ENCODE measurements at regions not wholly inside any gene's neighbourhood (a gene's known extent, or its start where the extent isn't known, plus 50 kb on each side); places are given as distances from the start of the nearest gene placed in this dataset.

GRCh38 chr2:6626401-6627012 lies 239.2 kb downstream of the CMPK2 start:
- no peak for DNase-seq (ENCODE audit: low spot score)

DNA sequence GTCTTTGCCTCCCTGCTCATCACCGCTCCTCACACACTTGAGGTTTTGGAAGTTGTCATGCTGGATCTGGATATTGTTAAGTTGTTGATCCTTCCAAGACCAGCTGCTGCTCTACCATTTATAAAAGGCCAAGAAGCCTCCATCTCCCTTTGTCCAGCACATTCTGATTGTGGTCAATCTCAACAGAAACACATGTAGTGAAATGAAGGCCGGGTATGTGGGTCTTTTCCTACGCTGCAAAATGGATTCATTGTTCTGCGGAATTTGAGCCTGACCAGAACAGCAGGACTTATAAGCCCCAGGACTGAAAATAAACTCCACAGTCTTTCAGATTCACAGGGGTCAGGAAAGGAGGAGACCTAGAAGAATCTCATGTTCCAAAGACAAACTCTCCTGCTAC lies 238.4 kb downstream of the CMPK2 start:
- DNase-seq (ENCODE audit: low spot score), result no peak

- DNase-seq (ENCODE audit: low spot score), result no peak
These were observed 235.5 kb downstream of the CMPK2 start for GRCh38 chr2:6630209-6630608.

- no peak for DNase-seq (ENCODE audit: low spot score)
These were observed 230.4 kb downstream of the CMPK2 start for GRCh38 chr2:6635296-6635695.

GRCh38 chr2:6637330-6637729 lies 228.4 kb downstream of the CMPK2 start:
- no peak for DNase-seq (ENCODE audit: low spot score)

- DNase-seq (ENCODE audit: low spot score), result no peak
These were observed 225.6 kb downstream of the CMPK2 start for GRCh38 chr2:6639929-6640620.

DNA sequence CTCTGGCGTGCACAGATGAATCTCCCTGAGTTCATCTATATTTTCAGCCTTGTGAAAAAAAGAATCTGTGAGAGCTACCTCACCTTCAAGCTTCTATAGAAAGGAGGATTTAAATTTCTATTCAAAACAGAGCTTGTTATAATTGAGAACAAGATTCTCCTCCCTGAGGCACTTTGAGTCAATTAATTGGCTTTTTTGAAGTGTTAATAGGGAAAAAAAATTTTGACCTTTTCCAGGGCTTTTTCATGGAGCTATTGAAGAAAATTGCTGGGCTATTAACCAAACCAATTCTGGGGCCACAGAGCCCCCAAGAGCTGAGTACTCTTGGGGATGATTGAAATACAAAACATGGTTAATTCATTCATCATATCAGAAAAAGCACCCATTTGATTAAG lies 225.1 kb downstream of the CMPK2 start:
- no peak for DNase-seq (ENCODE audit: low spot score)

DNA sequence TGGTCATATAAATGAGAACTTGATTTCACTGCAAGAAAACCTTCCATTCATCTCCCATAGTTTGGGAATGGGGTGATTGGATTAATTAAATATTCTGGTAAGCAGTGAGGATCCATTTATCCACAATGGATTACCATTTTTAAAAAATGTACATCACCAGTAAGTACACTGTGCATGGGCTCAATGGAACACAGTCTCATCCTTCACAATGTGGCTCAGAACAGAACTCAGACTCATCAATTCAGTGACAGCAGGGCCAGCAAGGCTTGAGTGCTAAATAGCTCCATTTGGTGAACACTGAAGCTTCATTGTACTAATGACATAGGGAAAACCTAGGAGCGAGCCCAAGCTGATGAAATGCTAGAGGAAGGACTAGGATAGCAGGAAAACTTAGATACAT lies 223.8 kb downstream of the CMPK2 start:
- no peak for DNase-seq (ENCODE audit: low spot score)

GRCh38 chr2:6644261-6644660 lies 221.4 kb downstream of the CMPK2 start:
- no peak for DNase-seq (ENCODE audit: low spot score)

- DNase-seq (ENCODE audit: low spot score), result no peak
These were observed 220.7 kb downstream of the CMPK2 start for GRCh38 chr2:6645004-6645403.

DNA sequence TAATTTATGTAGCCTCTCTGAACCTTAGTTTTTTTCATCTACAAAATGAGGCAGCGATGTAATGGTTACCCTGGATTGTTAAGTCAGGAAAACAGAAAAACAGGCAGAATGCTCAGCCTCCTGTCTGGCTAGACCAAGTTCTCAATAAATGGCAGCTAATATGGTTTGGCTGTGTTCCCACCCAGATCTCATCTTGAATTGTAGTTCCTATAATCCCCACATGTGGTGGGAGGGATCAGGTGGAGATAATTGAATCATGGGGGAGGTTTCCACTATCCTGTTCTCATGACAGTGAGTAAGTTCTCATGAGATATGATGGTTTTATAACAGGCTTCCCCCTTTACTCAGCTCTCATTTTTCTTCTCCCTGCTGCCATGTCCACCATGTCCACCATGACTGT lies 220.0 kb downstream of the CMPK2 start:
- DNase-seq (ENCODE audit: low spot score), result no peak

GRCh38 chr2:6647046-6647445 lies 218.7 kb downstream of the CMPK2 start:
- no peak for DNase-seq (ENCODE audit: low spot score)

DNA sequence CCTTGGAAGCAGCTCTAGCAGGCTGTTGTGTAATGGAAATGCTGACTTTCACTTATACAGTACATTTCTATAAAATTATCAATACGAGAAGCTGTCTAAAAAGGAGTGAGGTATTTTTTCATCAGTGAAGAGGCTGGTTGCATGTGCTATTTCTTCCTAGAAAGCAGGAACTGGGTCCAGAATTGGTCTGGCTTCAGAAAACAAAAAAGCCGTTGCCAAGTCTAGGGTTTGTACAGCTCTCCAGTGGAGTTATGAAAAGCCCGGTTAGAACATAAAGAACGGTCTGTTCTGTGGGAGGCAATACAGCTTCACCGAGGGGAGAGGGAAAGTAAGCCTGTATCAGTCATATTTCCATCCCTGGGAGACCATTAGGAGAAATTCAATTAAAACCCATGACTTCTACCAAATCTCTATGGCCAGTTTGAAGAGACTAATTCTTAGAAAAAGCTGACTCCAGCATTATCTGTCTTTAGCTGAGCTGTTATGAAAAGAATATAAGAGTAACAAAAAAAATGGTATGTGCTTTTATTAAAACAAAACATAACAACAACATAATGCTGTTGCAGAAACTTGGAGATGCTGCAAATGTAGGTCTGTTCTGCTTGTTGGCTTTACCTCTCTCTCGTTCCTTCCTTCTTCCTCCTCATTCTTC lies 217.0 kb downstream of the CMPK2 start:
- DNase-seq (ENCODE audit: low spot score), result no peak

GRCh38 chr2:6650311-6650710 lies 215.4 kb downstream of the CMPK2 start:
- DNase-seq (ENCODE audit: low spot score), result no peak

DNA sequence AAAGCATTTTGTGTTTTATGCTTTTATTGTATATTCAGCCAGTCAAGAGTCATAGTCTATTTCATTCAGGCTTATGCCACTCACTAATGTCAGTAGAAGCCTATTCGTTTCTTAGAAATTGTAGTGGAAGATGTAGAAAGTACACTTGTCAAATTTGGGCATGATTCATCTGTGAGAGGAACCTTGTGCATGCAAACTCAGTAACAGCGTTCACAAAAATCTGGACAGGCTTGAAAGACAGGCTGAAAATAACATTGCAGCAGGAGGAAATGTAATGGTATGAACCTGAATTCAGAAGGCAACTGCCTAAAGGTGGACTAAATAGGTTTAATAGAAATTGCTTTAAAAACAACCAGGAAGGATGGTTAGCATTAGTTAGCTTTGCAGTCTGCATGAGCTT lies 213.5 kb downstream of the CMPK2 start:
- no peak for DNase-seq (ENCODE audit: low spot score)

DNA sequence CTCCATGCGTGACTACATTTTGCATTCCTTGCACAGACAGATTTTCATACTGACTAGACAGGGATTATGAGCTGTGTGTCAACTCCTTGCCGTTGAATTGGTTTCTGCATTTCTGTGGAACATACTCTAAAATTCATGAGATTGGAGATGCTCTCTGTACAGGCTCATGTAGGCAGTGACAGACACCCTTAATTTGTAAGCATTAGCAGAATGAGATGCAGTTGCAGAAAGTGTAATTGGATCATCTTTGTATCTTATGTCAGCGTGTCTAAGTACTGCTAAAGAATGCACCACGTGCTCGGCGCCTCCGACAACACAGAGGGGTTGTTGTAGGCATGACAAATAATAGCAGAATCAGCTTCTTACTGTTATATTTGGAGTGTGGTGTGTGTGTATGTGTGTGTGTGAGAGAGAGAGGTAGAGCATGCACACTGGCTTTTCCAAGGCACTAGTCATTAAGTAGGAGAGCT lies 212.4 kb downstream of the CMPK2 start:
- no peak for DNase-seq (ENCODE audit: low spot score)

GRCh38 chr2:6654279-6654678 lies 211.4 kb downstream of the CMPK2 start:
- DNase-seq (ENCODE audit: low spot score), result no peak

DNA sequence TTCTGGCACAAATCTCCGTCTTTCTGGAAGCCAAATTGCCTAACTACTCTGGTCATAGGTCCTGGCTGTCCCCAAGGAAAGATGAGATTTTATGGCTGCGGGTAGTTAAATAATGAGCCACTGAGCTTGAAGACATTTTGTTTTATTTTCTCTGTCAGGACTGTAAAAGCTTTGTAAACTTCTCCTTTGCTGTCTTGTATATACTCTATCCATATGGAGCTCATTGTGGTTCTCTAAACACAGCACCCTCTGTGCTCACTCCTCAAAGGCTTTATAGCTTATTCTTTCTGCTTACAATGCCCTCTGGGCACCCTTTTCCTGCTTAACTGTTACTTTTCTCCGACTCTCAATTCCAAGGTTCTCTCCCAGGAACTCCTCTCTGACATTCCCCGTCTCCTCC lies 209.1 kb downstream of the CMPK2 start:
- no peak for DNase-seq (ENCODE audit: low spot score)

DNA sequence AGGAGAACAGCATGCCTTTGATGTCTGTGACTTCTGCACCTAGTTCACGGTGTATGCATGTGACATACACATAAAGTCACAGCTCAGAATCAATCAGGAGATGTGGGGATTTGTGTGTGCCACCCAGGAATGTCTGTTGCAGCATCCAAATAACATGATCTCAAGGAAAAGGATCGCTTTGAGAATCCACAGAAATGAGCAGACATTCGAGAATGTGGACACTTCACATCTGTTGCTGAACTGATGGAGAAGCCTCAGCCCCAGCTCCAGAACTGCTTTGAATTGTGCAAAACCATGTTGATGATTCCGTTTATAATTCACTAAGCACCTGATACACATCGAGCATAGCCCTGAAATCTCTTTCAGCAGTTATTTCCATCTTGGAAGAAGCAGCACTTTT lies 208.6 kb downstream of the CMPK2 start:
- DNase-seq (ENCODE audit: low spot score), result no peak

DNA sequence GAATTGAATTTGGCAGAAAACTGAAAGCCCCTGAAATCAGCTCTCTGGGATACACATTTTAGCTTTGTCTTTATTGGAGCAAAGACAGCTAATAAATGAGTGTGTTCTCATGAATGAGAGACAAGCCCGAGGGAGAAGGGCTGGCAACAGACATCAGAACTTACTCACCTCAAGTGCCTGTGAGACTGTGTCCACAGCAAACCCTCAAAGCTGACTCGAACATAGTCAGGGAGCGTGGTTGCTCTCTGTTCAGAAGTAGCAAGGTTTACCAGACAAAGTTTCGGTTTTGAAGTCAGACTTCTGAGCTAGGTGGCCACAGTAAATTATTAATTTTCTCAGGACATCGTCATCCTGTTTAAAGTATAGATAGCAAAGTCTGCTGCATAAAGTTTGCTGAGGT lies 207.9 kb downstream of the CMPK2 start:
- DNase-seq (ENCODE audit: low spot score), result no peak

DNA sequence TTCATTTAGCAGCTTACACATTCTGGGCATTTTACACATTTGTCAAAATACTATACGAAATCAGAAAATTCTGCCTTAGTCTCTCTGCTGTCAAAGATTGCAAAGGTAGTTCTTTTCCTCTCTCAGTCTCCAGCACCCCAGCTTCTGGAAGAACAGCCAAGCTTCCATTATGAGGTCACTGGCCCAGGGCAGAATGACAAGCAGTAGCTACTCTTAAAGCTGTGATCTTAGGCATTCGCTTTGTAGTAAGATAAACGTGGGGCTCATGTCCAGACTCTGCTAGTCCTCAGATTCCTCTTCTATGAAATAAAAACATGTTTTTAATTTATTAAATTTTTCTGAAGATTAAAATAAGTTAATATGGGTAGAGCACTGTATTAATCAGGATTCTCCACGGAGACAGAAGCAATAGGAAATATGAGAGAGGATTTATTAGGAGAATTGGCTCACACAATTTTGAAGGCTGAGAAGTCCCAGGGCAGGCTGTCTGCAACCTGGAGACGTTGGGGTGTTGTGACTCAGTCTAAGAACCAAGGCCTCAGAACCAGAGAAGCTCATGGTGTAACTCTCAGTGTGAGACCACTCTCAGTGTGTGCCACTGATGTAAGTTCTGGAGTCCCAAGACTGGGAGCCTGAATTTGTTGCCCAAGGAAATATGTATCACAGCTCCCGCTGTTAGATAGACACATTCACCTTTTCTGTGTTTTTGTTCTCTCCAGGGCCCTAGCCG lies 201.2 kb downstream of the CMPK2 start:
- no peak for DNase-seq (ENCODE audit: low spot score)

- DNase-seq (ENCODE audit: low spot score), result no peak
These were observed 200.3 kb downstream of the CMPK2 start for GRCh38 chr2:6665093-6666045.

Measured in CD4-positive, alpha-beta T cell treated with Interleukin-6 at 100 ng/mL for 8 hours (primary cell).